HG03354 (cell line): ENCODE measurements at regions not wholly inside any gene's neighbourhood (a gene's known extent, or its start where the extent isn't known, plus 50 kb on each side); places are given as distances from the start of the nearest gene placed in this dataset.
A peak's percentile ranks its signal among the peaks of the same experiment; 100 is the strongest.

Source experiments
- ATAC-seq: cut with Tn5 transposase; IDR thresholded peaks from one replicate; pipeline ENCODE4 v1.9.1; 2021; ENCODE audit warnings: mild to moderate bottlenecking; ENCODE audit not compliant: unreplicated experiment, poor library complexity, severe bottlenecking

DNA sequence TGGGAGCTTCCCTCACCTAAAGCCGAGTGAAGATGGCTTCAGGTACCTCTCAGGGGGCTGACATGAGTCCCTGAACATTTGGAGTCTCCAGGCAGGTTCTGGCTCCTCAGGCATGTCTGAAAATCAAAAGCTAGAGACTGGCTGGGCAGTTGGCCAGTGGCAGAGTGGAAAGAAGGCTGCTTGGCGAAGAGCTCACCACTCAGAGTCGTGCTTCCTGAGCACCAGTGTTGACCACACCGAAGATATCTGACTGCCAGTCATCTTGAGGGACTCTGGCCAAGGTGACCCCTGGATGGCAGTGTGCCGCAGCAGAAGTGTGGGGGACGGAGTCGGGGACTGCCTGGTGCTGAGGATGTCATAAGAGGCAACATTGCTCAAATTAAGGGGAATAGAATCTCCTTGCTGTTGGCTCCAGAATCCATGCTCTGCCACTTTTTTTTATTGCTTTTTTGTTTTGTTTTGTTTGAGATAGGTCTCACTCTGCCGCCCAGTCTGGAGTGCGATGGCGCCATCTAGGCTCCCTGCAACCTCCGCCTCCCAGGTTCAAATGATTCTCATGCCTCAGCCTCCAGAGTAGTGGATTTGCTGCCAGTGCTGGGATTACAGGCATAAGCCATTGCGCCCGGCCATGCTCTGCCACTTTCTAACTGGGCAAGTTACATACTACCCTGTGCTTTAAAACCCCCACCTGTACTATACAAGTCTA is 172.5 kb upstream of the GATB start:
- no peak for ATAC-seq

GRCh38 chr4:151931563-151931962 is 170.8 kb upstream of the GATB start:
- no peak for ATAC-seq

- ATAC-seq: no peak
These were observed 169.6 kb upstream of the GATB start for GRCh38 chr4:151930372-151930771.

GRCh38 chr4:151928112-151928511 is 167.3 kb upstream of the GATB start:
- ATAC-seq: no peak

DNA sequence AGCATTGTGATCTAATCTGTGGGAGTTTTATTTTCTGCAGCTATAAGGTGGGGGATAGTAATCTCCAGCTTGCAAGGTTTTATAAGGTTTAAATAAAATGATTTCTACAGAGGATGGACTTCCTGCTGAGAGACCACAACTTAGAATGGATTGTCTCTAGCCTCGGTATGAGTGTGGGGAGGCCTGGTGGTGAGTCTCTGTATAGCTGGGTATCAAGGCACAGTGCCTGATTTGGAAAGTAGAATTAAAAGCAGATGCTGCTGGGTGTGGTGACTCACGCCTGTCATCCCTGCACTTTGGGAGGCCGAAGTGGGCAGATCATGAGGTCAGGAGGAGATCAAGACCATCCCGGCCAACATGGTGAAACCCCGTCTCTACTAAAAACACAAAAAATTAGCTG is 162.0 kb upstream of the GATB start:
- no peak for ATAC-seq

DNA sequence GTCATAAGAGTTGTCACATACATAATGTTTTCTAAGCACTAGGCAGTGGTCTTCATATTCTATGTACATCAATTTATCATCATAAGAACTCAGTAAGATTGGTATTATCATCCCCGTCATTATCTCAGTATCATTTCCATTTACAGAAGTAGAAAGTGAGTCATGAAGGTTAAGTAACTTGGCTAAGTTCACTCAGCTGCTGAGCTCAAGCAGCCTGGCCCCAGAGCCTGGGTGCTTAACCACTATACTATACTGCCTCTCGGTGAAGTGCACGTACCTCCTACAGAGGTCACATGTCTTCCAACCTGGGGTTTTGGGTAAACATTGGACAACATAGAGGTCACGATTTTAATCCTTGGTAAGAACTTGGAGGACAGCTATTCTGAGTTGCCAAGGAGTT is 161.5 kb upstream of the GATB start:
- no peak for ATAC-seq

DNA sequence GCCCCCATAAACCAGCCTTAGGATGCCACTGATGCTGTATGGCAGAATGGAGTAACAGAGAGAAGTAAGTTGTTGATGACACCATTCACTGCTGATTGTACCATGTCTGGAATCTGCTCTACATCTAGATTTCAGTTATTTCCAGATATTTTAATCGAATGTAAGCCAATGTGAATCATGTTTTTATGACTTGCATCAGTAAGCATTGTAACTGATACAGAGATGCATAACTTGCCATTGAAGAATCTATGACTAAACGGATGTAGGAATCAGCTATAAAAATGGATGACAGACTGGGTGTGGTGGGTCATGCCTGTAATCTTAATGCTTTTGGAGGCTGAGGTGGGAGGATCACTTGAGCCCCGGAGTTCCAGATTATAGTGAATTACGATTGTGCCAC is 161.0 kb upstream of the GATB start:
- ATAC-seq: no peak

GRCh38 chr4:151921386-151921785 is 160.6 kb upstream of the GATB start:
- ATAC-seq: no peak

GRCh38 chr4:151917145-151917734 is 156.4 kb upstream of the GATB start:
- no peak for ATAC-seq

DNA sequence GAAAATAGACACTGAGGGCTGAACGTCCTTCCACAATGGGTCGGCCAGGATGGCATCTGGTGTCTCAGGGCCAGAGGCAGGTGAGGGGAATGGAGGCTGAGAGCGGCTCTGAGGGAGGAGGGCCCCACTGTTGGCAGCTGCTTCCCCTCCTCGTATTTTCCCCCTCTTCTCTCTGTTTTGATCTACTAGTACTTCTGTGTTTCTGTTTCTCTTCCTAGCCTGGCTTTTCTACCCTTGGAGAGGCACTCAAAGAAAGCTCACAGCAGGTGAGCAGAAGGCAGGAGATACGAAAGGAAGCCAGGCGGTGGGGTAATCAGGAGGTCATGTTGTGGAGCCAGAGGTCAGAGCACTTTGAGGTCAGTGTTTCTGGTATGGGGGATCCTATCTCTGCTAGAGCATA is 151.8 kb upstream of the GATB start:
- no peak for ATAC-seq

GRCh38 chr4:151911970-151912369 is 151.2 kb upstream of the GATB start:
- no peak for ATAC-seq

DNA sequence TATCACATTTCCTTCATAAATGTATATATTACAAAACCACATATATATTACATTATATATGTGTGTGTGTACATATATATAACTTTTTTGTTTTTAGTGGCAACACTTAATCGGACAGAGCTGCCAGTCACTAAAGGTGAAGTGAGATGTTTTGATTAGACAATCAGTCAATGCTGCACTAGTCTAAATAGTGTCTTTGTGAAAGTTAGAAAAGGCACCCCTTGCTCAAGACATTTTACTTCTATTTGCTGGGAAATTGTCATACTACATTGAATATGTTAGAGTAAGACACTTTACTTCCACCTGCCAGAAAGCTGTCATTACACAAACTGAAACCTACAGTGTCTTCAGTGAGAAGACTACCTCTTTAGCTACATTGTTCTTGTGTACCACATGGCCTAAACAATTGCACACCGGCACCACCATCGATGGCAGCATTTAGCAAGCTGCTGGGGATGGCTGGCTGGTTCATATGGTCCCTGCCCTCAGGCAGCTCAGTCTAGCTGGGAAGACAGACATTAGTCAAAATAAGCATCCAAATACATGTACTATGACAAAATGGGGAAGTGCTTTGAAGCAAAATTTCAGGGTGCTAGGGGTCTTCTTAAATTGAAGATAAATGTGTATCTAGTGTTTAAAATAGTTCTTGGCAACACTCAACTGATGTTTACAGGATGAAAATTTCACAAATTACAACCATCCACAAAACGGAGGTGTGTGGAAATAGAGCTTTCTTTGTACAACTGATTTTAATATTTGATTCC is 148.1 kb upstream of the GATB start:
- no peak for ATAC-seq

DNA sequence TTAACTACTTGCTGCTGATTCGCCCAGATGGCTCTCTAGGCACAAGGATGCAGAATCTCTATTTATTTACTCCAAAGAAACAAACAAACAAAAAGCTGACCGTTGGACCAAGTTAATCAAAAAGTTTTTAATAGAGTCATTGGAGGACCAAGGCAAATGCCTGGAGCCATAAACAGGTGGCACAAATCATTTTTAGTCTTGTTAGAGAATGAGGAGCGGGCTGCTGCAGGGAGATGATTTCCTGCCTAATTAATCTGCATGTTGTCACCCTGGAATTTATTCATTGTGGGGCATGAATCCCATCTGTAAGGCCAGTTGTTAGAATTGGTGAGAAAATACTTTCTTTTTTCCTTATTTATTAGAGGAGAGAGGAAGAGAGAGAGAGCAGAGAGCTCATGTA is 147.4 kb upstream of the GATB start:
- ATAC-seq: no peak

- ATAC-seq: no peak
These were observed 145.6 kb upstream of the GATB start for GRCh38 chr4:151906438-151906837.

DNA sequence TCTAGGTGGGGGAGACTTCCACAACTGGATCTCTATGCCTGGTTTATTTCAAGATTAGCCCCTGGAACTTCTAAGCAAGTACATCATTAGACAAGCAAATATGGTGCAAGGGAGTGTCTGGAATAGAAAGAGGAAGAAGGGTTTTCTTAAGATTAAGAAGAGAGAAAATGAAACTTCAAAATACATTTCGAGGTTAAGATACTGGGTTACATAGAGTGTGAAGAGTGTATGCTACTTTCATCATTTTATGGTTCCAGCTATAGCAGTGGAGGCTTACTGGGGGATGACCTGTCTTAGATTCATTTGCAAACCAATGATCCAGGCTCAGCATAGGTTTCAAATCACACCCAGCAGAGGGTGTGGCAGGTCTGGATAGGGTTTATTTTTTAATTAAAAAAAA is 144.4 kb upstream of the GATB start:
- peak; percentile 90 for ATAC-seq

DNA sequence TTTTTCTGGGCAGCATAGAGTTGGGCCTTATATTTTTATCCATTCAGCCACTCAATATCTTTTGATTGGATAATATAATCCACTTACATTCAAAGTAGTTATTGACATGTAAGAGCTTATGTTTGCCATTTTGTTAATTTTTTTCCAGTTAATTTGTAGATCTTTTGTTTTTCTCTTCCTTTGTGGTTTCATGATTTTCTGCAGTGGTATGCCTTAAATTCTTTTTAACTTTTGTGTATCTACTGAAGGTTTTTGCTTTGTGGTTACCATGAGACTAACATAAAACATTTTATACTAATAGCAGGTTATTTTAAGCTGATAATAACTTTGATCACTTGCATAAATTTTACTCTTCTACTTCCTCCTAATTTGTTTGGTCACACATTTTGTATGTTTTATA is 140.8 kb upstream of the GATB start:
- no peak for ATAC-seq

DNA sequence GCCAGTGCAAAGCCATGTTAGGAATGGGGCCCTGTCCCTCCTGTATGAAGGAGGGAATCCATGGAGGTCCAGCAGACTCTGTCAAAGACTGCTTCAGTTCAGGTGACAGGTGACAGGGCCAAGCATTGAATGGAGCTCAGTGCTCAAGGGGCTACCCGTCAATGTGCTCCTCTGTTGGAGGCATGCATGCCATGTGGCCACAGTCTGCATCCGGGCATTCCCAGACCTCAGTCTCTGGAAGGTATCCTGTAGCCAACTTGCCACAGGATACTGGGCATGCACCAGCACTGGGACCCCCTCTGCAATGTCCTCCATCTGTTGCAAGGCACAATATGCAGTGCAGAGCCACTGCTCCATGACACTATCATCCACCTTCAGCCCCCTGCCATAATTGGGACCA is 136.1 kb upstream of the GATB start:
- ATAC-seq: no peak

DNA sequence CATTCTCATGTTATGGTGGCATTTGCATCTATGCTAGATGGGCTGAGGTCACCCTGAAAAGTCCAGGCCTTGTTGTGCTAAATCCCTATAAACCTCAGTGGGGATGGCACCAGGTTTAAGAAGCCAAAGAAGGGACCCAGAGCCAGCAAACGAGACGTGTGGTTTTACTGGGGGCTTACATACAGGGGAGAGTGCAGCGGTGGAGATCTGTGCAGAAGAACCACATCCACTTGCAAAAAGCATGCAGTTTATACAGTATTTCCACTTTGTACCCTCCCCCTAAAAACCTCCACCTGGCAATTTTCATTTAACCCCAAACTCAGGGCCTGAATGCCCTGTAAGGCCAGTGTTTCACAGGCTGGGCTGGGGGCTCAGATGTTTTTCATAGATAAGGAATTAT is 134.9 kb upstream of the GATB start:
- ATAC-seq: no peak

GRCh38 chr4:151894246-151894645 is 133.4 kb upstream of the GATB start:
- no peak for ATAC-seq

- peak; percentile 47 for ATAC-seq
These were observed 127.6 kb upstream of the GATB start for GRCh38 chr4:151888367-151888866.

DNA sequence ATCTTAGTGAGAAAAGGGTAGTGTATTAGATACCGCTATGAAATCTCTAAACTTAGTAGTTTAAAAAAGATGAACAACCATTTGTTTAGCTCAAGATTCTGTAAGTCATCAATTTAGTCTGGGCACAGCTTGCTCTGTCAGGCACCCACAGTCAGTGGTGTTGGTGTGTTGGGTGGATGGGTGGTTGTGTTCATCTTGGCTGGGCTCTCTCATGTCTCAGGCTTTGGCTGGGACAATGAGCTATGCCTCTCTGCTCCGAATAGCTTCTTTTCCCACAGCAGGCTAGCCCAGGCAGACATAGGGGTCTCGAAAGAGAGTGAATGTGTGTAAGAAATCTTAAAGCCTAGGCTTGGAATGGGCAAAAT is 127.0 kb upstream of the GATB start:
- peak; percentile 16 for ATAC-seq
